Natural killer cell (primary cell): ENCODE measurements at regions not wholly inside any gene's neighbourhood (a gene's known extent, or its start where the extent isn't known, plus 50 kb on each side); places are given as distances from the start of the nearest gene placed in this dataset.

Experiments
- ATAC-seq, 3 donors: fragments of 150-1000 bp in 2 of 3; fragments of 200-7000 bp in 1 of 3; cut with Tn5 transposase; 1 replicate in 1 of 3; 2 replicates in 2 of 3; pipeline ENCODE4 v1.10.0; 2021; ENCODE audit warnings: mild to moderate bottlenecking in 2 of 3, moderate library complexity in 2 of 3
- DNase-seq, 2 donors: peaks; one replicate each; pipeline versions ENCODE4 v3.0.0 to v3.0.0-alpha.2; 2013 to 2021; ENCODE audit warnings: mixed read lengths in 1 of 2
- H3K27ac ChIP-seq: one replicate; pipeline ENCODE4 v1.5.1; 2013; ENCODE audit warnings: mild to moderate bottlenecking, low read length
- H3K27me3 ChIP-seq: one replicate; pipeline ENCODE4 v1.6.1; 2013; ENCODE audit warnings: low read length; ENCODE audit not compliant: control insufficient read depth, insufficient read depth
- H3K36me3 ChIP-seq: one replicate; pipeline ENCODE4 v1.6.1; 2013; ENCODE audit warnings: low read length; ENCODE audit not compliant: control insufficient read depth, insufficient read depth
- H3K4me1 ChIP-seq: one replicate; pipeline ENCODE4 v1.6.1; 2013; ENCODE audit warnings: low read length; ENCODE audit not compliant: control insufficient read depth, insufficient read depth
- H3K4me3 ChIP-seq: one replicate; pipeline ENCODE4 v1.5.1; 2013; ENCODE audit warnings: low read length
- H3K9me3 ChIP-seq: one replicate; pipeline ENCODE4 v1.6.1; 2013; ENCODE audit warnings: low read length; ENCODE audit not compliant: control insufficient read depth, insufficient read depth
- H3K27ac Mint-ChIP-seq, 2 donors: one replicate each; pipeline ENCODE4 v1.8.0; 2022; ENCODE audit warnings: mild to moderate bottlenecking in 2 of 2, mixed read lengths in 2 of 2, moderate library complexity in 1 of 2
- H3K27me3 Mint-ChIP-seq, 2 donors: one replicate each; pipeline ENCODE4 v1.8.0; 2022; ENCODE audit warnings: low read depth in 2 of 2, mixed read lengths in 2 of 2
- H3K36me3 Mint-ChIP-seq: one replicate; pipeline ENCODE4 v1.8.0; 2022; ENCODE audit warnings: mixed read lengths
- H3K4me1 Mint-ChIP-seq, 2 donors: one replicate each; pipeline ENCODE4 v1.8.0; 2022; ENCODE audit warnings: mixed read lengths in 2 of 2
- H3K4me3 Mint-ChIP-seq: one replicate; pipeline ENCODE4 v1.8.0; 2022; ENCODE audit warnings: mild to moderate bottlenecking, moderate library complexity, mixed read lengths
- H3K9me3 Mint-ChIP-seq, 2 donors: one replicate each; pipeline ENCODE4 v1.8.0; 2022; ENCODE audit warnings: mixed read lengths in 2 of 2
- CTCF ChIP-seq: fragments of 200-600 bp; IDR thresholded peaks from one replicate; pipeline ENCODE4 v1.8.0; 2022; ENCODE audit warnings: antibody characterized with exemption
- WGBS: methylation state at CpG from one replicate; pipeline ENCODE4 v1.1.7; 2013; ENCODE audit warnings: missing lambda C conversion rate; ENCODE audit not compliant: insufficient coverage; 5-methylcytosine and 5-hydroxymethylcytosine counted together
- intact Hi-C: fragments of 100-400 bp; cut with micrococcal nuclease; formaldehyde crosslinking; loops from one replicate; pipeline ENCODE4 v1.14.2; 2022

DNA sequence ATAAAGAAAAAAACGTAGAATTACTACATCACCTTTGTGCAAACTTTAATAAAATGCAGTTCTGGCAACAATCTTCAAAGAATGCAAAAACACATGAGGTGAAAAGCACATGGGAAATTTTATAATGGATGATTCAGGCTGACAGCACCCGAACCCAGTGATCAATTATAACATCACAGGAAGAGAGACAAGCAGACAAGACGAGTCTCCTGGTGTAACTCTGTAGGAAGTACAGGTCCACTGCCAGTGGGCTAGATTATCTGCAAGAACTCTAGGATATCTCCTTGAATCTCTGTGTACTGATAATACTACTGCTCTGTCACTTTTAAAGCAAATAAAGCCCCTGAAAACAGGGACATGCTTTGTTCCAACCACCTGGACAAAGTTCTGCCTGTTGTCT, 58.9 kb upstream of the NXF3 start:
- Histone ChIP-seq H3K9me3 (no peaks in the 10 kb centered on the region), H3K27me3 (no peaks in the 10 kb centered on the region), H3K27ac (no peak overlapping the region), H3K4me1 (no peaks in the 10 kb centered on the region), H3K4me3 (no peak overlapping the region), H3K36me3 (no peaks in the 10 kb centered on the region)
- intact Hi-C loops, result no loop called here
- Mint-ChIP-seq H3K27ac (no peak overlapping the region), H3K4me3 (no peak overlapping the region), H3K4me1 (no peaks in the 10 kb centered on the region), H3K9me3 (no peaks in the 10 kb centered on the region), H3K27me3 (peaks cover 4 to 13% of the 10 kb centered on the region in 2 donors), H3K36me3 (no peaks in the 10 kb centered on the region)
- ATAC-seq (no peak), DNase-seq (no peak)
- TF ChIP-seq CTCF, result no peak
- 60% methylated on average over 2 of the region's 3 CpGs for WGBS

DNA sequence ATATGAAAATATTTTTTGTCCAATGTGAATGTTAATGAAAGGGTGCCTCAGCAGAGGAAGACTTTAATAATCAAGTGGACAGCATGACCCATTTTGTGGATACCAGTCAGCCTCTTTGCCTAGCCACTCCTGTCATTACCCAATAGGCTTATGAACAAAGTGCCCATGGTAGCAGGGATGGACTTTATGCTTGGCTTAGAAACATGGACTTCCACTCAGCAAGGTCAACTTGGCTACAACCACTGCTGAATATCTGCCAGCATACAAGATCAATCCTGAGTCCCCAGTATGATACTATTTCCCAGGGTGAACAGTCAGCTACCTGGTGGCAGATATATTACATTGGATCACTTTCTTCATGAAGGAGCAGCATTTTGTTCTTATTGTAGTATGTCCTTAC, 56.7 kb upstream of the NXF3 start:
- Mint-ChIP-seq H3K27ac (no peak overlapping the region), H3K9me3 (no peaks in the 10 kb centered on the region), H3K4me3 (no peak overlapping the region), H3K27me3 (peaks cover 4 to 13% of the 10 kb centered on the region in 2 donors), H3K36me3 (no peaks in the 10 kb centered on the region), H3K4me1 (no peaks in the 10 kb centered on the region)
- DNase-seq, result no peak
- Histone ChIP-seq H3K27me3 (no peaks in the 10 kb centered on the region), H3K27ac (no peak overlapping the region), H3K4me3 (no peak overlapping the region), H3K9me3 (no peaks in the 10 kb centered on the region), H3K4me1 (no peaks in the 10 kb centered on the region), H3K36me3 (no peaks in the 10 kb centered on the region)
- intact Hi-C loops, result no loop called here
- no peak for TF ChIP-seq CTCF
- ATAC-seq, result no peak

- Histone ChIP-seq H3K27ac (no peak overlapping the region), H3K9me3 (no peaks in the 10 kb centered on the region), H3K27me3 (no peaks in the 10 kb centered on the region), H3K36me3 (no peaks in the 10 kb centered on the region), H3K4me3 (no peak overlapping the region), H3K4me1 (no peaks in the 10 kb centered on the region)
- ATAC-seq (no peak), DNase-seq (no peak)
- H3K27me3 Mint-ChIP-seq, result peaks cover 4 to 13% of the 10 kb centered on the region in 2 donors
- no peaks in the 10 kb centered on the region for H3K36me3 Mint-ChIP-seq
- H3K9me3 Mint-ChIP-seq, result no peaks in the 10 kb centered on the region
- TF ChIP-seq CTCF, result no peak
- intact Hi-C loops, result no loop called here
- H3K4me3 Mint-ChIP-seq, result no peak overlapping the region
- no CpG with 5 or more reads among the region's 1 CpG for WGBS
- H3K27ac Mint-ChIP-seq, result no peak overlapping the region
- H3K4me1 Mint-ChIP-seq, result no peaks in the 10 kb centered on the region
Observed at GRCh38 chrX:103148075-103148474, 55.1 kb upstream of the NXF3 start.
